Stimulated activated CD8-positive, alpha-beta memory T cell treated with anti-CD3 and anti-CD28 coated beads, Interleukin-7, amount 100 ng/mL, for 24 hours (primary cell): ENCODE measurements at regions not wholly inside any gene's neighbourhood (a gene's known extent, or its start where the extent isn't known, plus 50 kb on each side); places are given as distances from the start of the nearest gene placed in this dataset.

Source experiments
- DNase-seq: peaks from one replicate; pipeline ENCODE4 v3.0.0-alpha.2; 2020; ENCODE audit warnings: low read depth

DNA sequence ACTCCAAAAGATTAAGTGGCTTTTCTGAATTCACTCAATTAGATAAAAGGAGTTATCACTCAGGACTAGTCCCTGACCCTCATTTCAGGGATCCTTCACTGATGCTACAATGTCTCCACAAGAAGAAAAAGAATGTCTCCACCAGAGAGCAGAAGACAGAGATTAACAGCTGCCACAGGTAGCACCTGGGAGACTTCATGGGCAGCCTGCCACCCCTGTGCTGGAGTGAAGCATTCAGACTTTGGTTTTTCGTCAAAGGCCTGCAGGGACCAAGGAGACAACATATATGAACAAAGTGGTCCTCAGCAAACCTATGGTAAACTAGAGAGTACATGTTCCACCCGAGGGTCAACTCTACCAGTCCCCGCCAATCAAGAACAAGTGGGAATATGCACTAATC lies 197.0 kb upstream of the ACVR2A start:
- no peak for DNase-seq

DNA sequence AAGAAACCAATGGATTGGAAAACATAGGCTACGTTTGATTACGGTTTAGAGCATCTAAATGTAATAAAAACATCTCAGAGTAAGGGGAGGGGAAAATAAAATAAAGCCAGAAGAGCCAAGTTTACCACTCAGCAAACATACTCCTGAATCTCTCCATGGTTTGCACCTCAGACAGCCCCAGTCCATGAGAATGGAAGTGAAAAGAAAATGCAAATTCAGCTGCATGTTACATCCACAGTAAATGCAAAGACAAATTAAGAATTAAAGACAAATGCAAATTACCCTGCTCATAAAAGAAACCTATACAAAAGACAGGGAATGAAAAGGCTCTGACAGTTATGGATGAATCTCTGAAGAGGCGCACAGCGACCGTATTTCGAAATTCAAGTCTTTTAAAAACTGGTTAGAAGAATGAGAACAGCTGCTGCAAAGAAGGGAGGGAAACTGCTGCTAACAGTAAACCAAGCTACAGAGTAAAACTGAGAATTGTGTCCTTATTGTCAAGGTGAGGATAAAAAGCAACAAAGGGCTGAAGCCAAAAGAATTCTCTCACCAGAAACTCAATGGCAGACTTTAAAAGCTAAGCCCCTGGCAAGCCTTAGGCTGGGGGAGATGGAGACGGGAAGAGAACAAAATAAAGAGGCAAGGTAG lies 197.9 kb upstream of the ACVR2A start:
- DNase-seq, result no peak

DNA sequence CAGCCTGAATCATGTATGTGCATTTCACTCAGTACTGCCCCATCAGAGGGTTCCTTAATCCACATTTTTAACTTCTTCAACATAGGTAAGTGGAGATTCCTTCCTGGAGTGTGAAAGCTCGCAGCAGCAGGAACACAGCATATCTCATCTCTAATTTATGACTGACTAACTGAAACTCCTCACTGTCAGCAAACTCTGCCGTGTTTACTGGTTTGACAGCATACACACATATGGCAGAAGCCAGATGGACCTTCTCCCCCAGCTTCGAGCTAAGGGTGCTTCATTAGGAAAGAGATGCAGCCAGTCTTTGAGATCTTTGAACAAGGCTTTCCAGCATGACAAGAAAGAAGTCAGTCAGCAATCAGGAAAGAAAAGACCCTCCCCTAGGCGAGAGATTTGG lies 200.3 kb upstream of the ACVR2A start:
- no peak for DNase-seq

DNA sequence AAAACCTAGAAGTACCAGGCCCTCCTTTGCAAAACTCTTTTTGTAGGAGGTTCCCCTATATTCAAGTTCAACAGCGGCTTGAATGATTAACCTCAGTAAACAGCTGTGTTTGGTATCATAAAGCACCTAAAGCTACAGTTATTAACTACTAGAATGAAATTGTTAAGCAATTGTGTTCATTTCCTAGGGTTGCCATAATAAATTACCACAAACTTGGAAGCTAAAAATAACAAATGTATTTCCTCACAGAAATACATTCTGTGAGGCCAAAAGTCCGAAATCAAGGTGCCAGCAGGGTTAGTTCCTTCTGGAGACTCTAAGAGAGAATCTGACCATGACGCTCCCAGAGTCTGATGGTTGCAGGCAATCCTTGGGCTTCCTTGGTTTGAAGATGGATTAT lies 202.1 kb upstream of the ACVR2A start:
- DNase-seq, result no peak

DNA sequence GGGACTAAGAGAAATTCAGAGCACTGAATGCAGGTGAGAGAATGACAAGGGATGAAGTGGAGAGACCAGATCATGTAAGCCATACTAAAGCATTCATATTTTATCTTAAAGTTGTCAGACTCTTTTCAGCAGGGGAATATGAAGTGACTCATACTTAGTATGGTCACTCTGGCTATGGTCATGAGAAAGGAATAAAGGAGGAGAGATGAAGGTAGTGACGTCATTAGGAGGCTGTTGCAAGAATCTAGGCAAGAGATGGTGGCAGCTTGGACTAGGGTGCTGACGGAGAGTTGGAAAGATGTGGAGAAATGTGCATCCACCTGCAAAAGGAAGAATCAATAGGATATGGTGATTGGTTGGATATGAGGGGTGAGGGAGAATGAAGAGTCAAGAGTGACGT lies 203.2 kb upstream of the ACVR2A start:
- DNase-seq, result no peak

DNA sequence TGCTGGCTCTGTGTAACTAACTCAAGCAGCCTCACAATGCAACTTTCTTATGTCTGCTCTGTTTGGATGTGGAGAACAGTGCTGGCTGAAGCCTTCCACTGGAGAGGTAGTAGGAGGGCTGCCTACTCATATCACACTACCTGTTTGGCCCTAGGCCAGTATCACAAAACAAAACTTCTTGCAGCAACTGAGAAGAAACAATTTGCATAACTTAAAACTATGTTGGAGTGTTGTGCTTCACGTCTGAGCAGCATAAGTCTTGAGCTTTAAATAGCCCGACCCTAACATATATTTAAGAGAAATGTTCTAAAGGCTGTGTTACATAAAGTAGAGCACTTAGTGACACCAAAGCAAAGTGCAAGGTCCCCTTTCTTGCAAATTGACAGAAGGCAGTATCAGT lies 204.9 kb upstream of the ACVR2A start:
- no peak for DNase-seq

DNA sequence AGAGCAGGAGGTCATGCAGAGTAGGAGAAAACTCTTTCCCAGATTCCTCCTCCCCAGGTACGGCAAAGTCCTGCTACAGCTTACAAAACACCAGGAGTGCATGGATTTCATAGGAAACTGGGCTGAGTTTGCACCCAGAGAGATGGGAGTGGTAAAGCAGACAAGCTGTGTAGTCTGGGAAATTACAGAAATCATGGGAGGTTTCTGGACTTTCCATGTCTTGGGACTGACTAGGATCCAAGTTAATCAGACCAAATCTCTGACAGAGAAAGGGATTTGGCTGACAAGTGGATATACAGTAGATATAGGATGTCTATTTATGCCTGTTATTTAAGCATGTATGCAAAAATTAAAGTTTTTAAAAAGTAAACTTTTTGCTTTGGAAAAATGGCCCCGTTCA lies 205.4 kb upstream of the ACVR2A start:
- DNase-seq, result no peak

DNA sequence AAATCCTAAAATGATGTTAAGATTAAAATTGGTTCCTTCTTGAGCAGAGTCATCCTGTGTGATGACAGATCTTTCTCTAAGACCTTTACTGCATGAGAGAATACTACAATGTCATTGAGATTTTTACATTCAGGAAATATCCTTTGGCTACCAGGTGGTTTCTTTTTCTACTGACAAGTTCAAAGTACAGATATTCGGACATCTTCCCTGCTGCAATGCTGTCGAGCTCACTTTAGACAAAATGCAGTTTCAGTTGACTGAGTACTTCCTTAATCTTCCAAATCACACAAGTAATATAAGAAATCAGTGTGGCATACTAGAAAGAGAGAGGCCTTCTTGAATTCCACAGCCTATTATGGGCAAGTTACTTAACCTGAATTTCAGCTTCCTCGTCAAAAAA lies 207.9 kb upstream of the ACVR2A start:
- no peak for DNase-seq

DNA sequence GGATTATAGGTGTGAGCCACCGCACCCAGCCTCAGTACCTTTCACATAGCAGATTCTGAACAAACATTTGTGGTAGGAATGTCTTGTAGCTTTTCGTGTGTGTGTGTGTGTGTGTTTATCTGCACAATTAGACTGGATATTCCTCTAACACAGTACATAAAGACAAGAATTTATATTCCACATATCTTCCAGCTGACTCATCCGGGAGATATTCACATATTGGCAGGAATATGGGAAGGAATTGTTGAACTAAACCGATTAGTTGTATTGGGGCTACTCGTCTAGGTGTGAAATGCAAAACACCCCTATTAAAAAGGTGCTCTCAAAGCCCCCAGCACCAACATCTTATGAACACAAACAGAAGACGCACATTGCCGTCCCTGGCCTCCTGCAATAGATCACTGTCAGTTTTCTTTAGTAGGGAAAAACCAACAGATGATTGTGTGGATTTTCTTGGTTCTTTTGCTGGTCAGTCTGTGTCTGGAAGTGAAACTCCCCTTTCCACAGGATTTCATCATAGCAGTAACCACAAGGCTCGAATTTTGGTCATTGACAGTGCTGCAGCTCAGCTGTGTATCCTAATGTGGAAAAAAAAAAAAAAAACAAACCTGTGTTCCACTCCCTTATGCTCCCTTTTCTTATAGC lies 208.5 kb upstream of the ACVR2A start:
- DNase-seq, result no peak

DNA sequence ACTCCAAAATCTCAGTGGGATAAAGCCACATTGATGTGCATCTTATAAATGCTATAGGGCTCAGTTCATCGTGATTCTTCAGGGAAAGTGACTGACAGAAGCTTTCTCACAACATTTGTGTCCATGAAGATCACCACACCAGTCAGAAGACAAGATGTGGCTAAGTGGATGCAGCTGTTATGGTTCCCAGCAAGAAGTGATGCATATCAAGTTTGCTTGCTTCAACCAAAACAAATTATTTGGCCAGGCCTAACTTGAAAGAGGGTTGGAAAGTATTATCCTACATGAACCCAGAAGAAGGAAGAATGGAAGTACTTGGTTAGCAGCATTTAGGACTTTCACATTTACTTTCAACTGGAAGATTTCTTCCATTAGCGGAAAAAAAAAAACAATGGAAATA lies 210.0 kb upstream of the ACVR2A start:
- no peak for DNase-seq

DNA sequence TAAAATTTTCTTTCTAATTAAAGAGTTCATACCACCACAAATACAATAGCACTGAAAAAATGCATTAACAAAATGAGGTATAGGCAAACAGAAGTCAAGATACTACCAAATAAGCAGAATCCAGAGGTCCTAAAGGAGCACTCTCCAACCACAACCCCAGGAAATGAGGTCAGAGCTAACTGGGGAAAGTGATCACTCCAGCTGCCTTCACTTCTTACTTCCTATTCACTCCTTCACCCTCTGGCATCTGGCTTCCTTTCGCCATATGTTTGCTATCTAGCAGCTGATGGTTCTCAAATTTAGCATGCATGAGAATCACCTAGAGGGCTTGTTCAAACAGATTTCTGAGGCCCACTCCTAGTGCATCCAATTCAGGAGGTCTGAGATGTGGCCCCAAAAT lies 212.6 kb upstream of the ACVR2A start:
- no peak for DNase-seq

DNA sequence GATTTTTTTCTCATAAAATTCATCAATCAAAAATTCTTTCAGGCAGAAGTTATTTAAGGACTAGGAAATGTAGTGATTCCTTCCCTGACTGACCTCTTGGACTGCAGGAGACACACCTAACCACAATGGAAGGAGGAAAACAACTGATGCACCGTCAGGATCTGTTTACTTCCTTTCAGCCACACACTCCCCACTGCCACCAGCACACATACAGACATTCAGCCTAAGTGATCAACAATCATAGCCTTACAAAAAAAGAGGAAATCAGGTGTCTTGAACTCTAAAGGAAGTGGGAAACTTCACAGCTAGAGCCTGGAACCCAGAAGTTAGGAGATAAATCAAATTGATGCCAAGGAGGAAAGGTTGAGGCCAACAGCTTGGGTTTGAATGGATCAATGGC lies 213.5 kb upstream of the ACVR2A start:
- no peak for DNase-seq

DNA sequence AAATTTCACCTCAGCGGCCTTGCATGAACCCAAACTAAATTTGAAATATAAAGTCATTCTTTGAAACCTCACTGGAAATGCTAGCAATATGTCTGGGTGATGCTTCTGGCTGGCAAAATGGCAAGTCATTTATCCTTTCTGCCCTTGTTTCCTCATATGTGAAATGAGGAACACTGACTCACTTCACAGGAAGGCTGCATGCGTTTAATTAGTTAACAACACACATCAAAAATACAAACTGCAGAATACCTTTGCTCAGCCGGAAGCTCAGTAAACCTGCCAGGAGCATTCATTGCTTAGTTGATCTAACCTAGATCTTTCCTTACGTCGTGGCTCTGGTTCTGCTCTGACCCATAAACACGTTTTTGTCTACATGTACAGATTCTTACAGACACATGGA lies 214.2 kb upstream of the ACVR2A start:
- DNase-seq, result no peak

DNA sequence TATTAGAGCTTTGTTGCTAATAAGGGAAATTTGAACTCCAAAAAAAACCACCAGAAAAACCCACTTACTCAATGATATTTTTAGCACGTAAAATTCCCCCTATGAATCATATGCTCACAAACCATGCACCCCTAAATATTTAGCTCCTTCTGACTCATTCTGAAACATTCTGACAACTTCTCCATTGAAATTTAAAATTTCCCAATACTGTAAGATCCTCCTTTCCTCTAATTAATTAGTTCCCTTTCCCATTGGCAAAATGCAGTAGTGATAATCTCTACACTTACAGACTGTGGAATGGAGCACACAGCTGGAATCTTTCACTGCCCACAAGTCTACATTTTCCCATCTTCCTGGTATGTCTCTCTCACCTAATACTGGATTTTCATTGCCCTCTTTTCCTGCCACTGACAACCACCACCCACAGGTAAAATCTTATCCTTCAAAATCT lies 215.8 kb upstream of the ACVR2A start:
- no peak for DNase-seq

DNA sequence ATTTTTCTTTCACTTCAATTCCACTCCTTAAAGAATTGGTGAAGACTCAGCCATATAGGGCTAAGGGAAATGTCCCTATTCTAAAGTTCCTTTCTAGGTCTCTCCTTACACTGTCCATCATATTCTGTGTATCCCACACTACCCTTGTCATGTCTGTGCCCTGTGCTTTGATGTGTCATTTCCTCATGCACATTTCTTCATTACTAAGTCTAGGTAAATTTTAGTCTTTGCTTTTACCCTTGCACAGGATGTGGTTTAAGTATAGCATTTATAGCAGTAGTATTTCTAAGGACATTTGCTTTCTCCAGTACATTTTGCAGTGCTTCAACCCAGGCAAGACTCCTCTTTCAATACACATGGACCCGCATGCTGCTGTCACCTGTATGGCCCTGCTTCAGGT lies 221.5 kb upstream of the ACVR2A start:
- no peak for DNase-seq

DNA sequence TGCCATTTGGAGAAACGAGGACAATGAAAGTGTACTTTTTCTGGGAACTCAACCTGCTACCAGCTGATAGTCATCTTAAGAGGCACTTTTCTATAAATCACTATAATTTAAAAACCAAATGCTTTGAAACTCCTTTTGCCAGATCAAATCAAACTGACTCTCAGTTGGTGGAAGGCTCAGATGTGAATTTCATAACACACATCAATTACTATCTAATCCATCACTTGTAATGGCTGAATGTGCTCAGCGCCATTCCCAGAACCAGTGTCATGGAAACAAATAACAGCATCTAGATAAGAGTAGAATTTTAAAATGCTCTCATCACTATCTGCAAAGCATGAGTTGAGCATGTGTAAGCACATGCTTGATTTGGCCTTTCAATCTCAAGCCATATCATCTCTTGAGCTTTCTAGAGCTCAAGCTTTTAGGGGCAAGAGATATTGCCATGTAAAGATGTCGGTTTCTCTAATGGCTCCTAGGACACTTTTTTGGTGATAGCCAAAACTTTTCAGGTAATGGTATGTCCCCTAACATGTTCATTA lies 223.1 kb upstream of the ACVR2A start:
- DNase-seq, result no peak

DNA sequence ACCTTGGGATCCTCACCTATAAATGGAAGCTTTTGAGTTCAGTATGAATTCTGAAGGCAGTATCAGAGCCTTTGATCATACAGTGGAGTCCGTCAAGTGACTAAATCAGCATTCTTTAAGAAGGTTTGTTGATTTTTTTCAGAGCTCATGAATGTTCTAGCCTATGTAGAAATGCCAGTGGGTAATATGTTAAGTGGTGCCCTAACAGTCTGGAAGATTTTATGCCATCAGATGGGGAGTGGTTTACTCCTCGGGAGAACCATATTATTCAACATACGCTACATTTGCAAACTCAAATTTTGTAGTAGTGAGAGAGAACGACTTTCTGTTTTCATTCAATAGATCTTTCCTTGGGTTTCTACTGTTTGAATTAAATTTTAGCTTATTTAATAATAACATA lies 225.0 kb upstream of the ACVR2A start:
- no peak for DNase-seq

DNA sequence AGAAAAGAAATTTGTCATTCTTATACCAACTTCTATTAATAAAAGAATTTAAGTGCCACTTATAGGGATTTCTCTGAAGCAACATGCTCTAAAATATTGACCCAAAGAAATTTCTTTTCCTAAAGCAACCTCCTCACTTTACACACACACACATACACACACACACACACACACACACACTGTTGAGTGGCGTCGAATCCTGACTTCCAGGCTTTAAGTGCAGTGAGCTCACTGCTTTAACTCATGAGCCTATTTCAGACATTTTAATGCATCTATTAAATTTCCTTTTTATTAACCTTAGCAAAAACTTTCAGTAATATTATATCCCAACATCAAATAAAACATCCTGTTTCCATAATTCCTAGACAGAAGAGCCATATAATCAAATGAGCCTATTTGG lies 229.1 kb upstream of the ACVR2A start:
- DNase-seq, result no peak

DNA sequence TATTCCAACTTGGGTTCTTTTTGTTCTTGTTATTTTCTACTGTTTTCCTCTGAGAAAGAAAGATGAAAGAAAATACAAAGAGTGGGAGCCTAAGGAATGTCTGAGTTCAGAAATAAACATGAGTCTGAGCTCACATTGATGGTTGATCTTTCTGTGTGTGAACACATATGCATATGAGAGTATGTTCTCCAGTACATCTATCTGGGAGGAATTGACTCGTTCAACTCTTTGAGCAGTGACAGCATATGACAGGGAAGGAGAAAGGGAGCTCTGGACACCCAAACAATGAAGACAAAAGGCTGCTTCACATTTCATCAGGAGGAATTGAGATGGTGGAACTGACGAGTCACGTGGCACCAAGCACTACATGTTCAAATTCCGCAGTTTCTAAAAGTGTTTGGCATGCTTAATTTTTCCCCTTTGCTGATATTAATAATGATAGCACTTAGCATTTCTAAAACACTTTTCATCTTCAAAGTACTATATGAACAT lies 229.8 kb upstream of the ACVR2A start:
- DNase-seq, result no peak

DNA sequence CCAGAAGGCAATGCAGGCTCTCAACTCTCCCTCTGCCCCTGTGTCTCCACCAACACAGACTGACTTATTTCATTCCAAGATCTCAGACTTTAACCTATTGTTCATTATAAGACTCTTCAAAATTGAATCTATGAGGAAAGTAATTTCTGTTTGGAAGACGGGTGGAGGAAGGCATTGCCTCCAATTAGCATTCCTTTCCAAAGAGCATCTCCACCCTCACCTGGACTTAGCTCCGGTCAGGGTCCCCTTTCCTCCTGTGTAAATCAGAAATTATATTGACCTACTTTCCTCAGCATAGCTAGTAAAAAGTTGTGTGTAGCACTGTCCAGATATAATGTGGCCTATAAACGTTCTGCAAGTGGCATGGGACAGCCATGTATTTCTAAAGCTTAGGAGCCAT lies 230.4 kb upstream of the ACVR2A start:
- no peak for DNase-seq

DNA sequence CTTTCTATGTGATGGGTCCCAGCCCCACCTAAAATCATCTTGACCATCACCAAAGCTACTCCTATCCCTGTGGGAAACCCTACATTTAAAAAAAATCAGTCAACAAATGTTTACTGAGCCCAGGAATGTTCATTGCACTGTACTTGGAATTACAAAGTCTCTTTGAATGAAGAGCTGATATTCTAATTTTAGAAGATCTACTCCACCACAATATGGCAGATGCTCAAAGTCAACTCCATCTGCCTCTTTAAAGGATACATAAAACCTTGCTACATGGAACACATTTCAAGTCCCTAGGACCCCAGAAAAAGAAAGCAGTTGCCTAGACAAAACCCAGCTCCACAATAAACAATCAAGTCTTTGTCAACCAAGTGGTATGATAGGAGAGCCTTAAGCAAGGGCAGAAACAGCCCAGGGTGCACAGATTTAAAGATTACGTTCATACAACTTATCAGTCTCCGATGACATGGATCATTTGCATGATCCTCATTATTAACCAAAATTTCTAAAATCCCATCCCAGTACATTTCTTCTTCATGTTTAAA lies 234.3 kb upstream of the ACVR2A start:
- no peak for DNase-seq

DNA sequence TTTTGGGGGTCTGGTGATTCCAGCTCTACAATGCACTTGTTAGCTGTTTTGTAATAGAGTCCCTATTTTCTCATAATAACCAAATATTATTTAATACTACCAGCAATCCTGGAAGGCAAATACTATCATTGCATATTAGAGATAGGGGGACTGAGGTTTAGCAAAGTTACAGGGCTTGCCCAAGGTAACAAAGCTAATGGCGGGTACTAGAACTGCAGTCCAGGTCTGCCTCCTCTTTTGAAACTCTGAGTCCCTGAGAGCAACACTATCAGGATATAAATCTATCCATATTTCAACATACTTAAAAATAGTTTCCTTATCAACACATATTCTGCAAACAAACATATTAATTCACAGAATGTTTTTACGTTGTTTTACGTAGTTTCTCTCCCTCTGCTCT lies 235.5 kb upstream of the ACVR2A start:
- DNase-seq, result no peak

DNA sequence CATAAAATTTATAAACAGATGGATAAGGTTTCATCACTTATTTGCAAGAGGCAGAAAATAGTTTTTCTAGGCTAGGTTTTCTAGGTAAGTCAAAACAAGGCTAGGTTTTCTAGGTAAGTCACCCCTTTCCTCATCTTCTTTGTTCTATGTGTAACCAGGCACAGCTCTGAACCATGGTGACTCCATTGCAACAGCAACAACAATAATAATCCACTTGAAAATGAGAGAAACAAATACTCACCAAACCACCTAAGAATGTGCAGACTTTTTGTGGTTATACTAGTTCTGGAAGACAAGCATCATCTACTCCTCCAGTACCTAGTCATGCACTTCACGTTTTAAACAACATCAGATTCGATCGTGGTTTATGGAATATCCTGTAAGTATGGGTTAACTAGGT lies 237.4 kb upstream of the ACVR2A start:
- DNase-seq, result no peak

DNA sequence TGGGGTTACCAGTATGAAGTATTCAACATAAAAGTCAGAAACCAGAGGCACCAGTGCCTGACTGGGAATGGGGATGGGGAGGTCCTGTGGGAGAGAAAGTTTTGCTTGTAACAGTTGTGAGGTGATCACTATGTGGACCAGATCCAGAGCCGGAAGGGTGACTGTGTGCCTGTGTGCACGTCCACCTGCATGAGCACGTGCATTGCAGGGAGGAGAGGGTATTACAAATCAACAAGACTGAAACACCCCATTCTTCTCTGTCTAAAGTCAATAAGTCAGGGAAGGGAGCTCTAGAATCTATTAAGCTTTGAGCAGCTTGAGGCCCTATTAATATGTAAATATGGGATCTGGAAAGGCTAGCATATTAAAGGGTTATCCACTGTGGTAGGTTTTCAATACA lies 241.0 kb upstream of the ACVR2A start:
- no peak for DNase-seq
